GM19238 (cell line): ENCODE measurements at regions not wholly inside any gene's neighbourhood (a gene's known extent, or its start where the extent isn't known, plus 50 kb on each side); places are given as distances from the start of the nearest gene placed in this dataset.
"Not testable (repeated sequence)": the region's sequence is repeated elsewhere in the genome, so short reads cannot be mapped to it uniquely, and the experiment has no call there.

Source experiments
- DNase-seq: peaks from one replicate; pipeline ENCODE4 v3.0.0; 2011; ENCODE audit warnings: low spot score; ENCODE audit not compliant: insufficient read length

DNA sequence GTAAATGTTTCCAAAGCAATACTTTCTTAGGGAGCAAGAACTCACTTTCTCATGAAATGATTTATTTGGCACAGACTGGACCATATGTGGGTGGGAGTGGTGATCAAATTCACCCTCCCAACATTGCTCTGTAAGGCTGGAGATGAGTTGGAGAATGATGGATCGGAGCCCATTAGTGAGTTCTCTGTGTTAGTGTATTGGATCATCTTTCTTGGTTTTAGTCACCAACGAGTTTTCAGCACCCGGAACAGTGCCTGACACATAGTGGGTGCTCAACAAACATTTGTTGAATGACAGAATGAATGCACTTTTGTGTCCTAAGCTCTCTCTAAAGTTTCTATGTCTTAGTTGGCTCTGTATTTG, 104.5 kb upstream of the FAM20A start:
- no peak for DNase-seq

DNA sequence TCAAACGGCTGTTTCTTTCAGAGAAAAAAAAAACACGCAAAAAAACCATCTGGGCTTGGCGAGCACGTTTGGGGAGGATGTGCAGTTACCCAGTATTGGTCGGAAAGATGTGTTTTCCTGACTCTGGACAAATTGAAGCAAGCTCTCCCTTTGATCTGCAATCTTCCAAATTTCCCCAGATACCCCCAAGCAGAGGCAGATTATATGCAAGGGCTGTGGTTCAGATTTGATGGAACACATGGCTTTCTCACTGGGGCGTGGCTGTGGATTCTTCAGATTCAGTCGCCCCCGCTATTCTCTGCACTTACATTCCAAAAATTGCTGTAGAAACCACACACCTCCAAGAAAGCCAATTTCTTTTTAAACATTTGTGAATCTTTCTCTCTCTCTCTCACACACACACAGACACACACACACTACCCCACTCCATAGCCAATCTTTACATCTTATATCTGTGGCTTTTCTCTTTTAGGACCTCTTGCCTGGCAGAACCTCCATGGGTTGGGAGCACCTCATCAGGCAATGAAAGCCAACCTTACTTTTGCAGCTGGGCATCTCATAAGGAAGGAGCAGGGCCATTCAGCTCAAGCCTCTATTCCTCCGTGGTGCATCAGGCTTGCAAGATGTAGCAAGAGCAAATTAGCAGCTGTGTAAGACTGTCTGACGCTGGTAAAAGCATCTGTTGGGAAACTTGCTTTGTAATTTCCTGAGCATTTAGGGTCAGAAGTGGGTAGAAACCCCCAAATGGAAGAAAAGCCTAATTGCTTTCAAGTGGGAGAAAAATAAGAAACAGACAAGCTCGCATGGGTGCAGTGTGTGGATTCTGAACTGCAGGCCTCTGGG, 103.9 kb upstream of the FAM20A start:
- no peak for DNase-seq

DNA sequence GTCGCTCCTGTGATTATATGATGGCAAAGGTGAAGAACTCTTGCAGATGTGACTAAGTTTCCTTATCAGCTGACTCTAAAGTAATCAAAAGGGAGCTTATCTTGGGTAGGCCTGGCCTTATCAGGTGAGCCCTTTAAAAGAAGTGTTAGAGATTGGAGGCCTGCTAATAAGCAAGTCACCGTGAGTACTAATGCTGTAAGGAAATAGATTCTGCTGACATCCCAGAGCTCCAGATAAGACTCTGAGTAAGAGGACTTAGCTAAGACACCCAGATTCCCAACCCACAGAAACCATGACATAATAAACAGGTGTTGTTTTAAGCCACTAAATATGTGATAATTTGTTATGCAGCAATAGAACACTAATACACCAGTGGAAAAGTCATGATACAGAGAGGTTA, 99.9 kb upstream of the FAM20A start:
- no peak for DNase-seq

DNA sequence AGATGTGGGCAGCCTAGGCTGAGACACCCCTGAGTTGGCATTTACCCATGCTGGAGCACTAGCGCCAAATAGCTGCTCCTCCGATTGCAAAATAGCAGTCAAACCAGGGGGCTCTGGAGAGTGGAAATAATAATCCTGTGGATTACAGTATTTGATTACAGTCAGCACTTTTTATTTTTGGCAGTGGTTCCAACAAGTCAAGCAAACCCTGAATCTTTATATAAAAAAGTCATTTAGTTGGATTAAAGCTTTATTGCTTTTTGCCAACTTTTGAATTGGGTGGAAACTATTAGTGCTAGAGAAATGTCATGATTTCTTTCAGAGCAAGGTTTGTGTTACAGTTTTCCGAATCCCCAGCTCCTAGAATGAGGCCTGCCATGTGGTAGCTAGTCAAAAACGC, 99.3 kb upstream of the FAM20A start:
- no peak for DNase-seq

DNA sequence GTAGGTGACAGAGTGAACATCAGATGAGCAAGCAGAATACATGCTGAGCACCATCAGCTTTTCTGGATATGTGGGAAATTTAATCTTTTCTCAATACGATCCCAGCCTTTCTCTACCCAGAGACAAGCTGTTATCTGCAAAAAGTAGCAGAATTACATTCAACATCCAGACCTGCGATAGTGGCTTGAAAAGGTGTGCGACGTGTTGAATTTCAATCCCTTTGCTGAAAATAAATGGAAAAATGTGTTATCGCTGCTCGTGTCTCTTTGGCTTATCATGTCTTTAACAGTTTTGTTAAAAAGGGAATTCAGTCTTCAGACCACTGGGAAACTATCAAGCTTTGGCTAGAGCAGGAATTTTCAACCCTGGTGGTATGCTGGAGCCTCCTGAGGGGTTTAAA, 98.8 kb upstream of the FAM20A start:
- no peak for DNase-seq

DNA sequence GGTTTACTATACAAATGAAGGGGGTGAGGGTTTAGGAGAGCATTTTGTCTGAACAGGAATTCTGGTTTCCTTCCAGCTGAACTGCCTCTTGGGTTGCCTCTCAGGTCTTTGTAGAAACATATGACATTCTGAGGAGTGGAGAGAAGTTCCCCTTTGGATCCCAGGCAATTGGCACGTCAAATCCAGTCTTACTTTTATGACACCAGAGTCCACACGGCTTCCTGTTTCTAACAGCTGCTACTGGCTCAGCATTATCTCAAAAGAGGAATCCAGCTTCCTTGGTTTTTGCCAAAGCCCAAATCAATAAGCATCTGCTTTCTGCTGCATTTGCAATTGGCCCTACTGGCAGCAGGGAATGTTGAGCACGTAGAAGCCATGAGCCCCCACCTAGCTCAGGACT, 97.6 kb upstream of the FAM20A start:
- no peak for DNase-seq

DNA sequence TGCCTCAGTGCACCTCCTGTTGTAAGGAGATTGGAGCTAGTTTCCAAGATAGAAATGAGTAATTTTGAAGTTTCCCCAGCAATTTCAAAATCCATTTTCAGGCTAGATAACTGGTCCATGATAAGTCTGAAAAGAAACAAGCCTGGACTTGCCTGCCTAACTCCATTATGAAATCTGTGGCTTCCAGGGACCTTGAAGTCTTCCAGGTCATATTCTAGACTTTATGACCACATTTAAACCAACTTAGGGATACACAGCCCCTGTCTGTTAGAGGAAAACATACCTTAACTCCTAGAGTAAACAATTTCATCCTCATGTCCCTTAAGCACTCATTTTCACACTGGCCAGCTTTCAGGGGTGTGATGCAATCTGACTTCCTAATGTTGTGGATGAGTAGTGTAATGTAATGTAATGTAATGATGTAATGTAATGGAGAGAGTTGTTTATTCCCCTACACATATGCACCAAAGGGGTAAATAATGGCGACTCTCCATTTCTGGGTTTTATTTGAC, 96.7 kb upstream of the FAM20A start:
- no peak for DNase-seq

DNA sequence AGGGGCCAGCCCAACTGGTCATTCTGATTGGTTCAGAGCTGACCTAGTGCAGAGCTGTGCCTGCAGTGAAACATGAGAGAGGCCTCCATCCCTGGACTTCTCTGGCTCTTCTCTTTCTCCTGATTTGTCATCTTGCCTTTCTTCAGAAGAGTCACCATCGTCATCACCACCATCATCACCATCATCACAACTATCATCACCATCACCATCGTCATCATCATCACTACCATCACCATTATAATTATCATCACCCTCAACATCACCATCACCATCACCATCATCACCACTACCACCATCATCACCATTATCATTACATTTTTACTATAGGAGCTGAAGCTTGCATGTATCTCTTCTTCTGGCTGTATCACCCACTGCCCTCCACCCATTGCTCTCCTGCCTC, 94.5 kb upstream of the FAM20A start:
- DNase-seq, result no peak

DNA sequence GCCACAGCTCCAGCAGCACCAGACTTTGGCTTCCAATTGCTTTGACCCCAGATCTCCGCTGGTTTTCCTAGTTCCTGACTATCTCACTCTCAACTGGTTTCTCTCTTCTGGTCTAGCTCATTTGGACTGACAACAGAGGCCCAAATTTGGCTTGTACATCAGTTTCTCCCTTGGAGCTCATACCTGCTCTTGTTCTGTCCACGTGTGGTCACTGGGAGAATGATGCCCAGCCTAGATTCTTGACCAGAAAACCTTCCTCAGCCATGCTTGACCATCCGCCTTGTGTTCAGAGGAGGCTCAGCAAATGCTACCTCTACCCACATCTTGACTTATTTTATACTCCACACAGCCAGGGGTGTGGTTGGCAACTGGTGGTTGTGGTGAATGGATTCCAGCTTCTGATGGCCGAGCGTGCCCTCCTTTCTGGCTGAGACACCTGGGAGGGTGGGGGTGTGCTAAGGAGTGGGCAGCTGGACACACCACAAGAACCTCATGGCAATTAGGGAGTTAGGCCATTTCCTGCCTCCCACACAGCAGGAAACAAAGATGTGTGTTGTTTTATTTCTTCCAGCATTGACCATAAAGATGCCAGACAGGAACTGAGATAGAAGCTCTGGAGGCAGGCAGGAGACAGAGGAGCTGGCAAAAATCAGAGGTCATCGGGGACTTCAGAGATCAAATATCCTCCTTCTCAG, 93.8 kb upstream of the FAM20A start:
- DNase-seq, result no peak

DNA sequence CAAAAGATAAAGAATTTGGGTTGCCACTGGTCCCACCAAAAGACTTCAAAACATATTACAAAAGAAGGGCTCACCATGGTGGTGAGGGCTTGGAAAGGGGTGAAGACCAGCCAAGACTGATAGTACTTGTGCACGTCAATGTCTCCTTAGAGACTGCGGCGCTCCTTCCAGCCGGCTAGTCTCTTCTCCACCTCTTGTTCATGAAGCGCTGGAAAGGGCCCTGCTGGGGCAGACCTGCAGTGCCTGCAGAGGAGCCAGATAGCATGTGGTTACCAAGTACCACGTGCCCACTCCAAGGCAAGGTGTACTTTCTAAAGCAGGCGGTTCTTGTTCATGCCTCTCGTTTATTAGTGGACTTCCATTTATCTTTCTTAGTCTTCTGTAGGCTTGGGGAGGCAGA, 92.7 kb upstream of the FAM20A start:
- no peak for DNase-seq

DNA sequence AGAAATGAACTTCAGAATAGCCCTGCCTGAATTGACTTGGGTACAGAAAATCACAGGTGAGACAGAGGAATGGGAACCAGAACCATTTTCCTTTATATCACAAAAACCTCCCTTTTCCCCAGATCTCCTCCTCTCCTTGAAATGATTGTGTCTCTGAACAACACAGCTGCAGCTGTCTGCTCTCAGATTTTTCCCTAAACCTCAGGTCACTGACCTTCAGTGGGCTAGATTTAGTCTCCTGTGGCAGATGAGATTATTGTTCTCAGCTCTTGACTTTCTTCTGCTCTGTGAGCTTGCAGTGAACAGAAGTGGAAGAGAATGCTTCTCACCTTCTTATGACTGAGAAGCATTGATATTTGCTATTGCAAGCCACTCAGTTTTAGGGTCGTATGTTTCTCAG, 92.3 kb upstream of the FAM20A start:
- no peak for DNase-seq

DNA sequence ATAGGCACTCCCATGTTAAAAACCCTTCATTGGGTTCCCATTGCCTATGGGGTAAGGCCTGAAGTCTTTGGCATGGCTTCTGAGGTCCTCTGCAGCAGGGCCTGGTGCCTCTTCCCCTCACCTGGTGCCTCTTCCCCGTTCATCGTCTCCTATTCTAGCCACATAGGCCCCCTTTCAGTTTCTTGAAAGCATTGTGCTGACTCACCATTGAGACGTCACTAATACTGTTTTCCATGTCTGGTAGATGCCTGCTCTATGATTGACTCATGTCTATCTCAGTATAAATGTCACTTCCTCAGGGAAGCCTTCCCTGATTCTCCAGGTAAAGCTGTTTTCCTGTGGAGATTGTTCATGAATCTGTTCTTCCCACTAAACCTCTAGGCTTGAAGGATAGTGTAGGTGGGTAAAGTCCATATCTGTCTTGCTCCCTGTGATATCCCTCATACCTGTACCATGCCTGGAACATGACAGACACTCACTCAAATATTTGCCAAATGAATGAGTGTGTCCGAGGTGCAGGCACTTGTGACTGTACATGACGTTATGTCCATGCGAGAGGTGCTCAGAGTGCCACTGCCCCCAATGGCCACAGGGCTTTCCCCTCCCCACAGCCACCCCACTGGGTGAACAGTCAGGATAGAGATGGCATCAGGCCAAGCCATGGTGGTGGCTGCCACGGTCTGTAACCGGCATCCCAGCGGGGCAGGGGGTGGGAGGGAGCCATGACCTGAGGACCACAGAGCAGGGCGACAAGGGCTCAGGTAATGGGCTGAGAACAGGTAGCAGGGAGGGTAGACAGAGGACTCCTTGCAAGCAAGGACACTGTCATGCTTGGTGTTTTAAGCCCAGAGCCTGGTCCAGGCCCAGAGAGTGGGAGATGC, 85.2 kb upstream of the FAM20A start:
- no peak for DNase-seq

DNA sequence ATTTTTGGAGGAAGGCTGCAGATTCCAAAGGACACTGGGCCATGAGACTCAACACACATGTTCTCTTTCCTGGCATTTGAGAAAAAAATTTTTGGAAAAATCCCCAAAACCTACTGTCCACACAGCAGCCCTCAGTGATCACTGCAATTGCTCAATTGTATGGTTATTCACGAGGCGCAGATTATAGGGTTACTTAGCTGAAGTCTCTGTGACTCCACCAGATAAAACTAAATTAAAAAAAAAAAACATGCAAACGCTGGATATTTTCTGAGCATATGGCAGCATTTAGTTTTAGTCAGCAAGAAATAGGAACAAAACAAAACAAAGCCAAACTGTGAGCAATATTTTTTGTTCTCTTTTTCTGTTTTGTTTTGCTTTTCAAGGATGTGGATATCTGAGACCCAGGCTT, 83.8 kb upstream of the FAM20A start:
- no peak for DNase-seq

DNA sequence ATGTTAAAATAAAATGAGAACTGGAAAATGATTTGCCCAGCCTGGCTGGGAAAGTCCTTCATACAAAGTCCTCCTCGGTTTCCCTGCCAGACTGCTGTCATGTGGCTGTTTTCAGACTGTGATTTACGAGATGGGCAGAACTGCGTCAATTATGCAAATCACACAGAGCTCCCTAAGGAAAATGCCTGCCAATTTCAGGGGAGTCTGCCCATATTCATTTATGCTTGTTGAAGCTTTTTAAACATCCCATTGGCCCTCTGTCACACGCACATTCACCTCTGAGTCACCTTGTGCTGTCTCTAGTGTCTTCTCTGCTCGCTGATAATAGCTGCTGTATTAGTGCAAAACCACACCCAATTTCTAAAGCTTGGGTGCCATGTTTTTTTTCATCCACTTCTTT, 81.7 kb upstream of the FAM20A start:
- DNase-seq, result no peak

DNA sequence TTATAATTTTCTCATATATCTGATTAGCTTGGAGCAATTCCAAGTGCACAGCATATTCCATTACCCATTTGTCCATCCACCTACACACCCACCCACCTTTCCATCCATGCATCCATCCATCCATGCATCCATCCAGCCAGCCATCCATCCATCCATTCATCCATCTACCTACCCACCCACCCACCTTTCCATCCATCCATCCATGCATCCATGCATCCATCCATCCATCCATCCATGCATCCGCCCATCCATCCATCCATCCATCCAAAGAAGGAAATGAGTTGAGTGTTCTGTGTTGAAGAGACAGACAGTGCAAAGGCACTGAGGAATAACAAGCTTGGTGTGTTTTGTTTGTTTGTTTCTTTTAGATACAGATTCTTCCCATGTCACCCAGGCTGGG, 78.7 kb upstream of the FAM20A start:
- no peak for DNase-seq

DNA sequence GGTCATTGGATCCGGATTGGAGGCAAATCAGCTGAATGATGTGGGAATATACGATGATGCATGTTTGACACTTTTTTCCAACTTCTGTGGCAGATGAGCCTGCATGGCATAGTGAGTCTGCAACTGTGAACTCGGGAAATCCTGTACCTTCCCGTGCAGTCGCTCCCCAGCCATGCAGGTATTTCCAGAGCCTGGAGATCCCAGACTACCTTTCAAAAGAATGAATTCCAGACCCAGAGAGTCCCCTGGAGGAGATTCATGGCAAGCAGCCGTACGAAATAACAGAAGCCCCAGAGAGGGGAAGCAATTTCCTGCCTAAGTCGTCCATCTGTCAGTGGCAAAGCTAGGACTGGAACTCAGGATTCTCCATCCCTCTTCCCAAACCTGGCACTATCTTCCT, 75.7 kb upstream of the FAM20A start:
- no peak for DNase-seq

DNA sequence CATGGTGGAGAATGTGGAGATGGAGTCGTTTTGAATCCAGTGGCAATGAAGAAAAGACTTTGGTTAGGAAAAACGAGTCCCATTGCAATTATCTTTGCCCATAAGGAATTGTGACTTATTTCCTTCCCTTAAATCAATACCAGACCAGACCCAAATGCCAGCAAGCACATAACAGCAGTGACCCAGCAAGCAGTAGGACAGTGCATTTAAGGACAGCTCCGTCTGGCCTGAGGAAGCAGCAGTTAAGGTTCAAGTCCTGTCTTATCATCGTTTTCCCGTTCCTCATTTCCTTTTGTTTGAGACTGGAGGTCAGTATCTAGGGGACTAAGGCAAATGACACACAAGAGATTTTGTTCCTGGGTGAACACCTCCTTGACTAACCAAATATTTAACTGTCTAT, 74.6 kb upstream of the FAM20A start:
- no peak for DNase-seq

DNA sequence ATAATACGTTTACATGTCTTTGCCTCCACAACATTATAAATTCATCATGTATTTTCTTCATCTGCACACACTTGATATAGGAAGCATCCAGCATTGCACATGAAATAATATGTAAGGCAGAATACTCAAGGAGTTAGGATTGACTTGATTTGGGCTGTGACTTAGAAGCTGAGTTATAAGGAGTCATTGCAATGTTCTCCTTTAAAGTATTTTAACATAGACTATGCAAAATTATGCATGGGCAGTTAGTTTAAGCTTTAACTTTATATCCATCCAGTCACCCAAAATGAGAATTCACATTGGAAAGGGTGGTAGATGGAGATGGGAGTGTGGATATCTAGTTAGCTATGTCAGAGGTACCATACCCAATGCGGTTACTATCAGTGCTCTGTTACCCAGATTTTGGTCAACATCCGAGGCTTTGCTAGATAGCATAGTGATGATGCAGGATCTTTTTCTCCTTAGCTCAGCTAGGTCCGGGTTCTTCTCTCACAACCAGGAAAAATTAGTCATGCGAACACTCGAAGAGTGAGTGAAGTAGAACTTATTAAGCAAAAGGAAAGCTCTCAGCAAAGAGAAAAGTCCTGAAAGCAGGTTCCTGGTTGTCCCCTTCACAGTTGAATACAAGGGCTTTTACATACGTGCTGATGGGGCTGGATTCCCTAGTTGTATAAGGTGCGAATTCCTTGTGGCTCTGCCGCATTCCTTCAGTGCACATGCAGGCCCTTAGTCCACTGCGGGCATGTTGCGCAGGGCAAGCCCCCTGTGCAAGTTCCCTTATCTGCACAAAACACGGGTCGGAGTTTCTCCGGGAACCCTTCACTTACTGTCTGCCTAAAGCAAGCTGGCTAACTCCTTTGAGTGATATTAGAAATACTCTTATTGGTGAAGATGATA, 73.1 kb upstream of the FAM20A start:
- no peak for DNase-seq

DNA sequence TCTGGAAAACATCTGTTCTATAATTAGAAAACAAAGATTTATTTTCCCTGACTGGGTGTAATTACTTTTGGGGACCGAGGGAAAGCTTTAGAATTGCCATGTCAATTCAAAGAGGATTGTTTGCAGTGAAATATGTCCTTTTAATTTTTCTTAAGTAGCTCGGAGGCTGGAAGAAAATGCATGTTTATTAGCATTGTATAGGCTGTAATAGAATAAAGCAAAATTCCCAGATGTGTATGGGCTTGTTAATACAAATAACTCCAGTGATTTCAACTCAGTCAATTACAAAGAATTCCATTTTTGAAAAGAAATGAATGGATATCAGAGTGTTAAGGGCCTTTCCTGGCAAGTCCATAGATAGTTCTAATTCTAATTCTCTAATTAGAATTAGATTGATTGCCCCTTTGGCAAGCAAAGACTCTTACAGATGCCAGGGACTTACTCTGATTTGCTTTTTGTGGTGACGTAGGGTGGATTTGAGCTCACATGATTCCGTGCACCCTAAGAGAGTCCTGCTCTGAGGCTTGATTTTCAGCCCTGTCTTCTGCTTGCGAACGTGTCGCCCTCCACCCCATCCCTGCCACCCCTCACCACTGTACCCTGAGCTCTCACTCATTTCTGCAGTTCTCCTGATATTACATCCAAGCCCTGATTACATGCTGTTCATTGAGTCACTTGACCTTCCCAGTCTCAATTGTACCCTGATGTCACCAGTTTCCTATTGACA, 70.0 kb upstream of the FAM20A start:
- DNase-seq, result no peak

DNA sequence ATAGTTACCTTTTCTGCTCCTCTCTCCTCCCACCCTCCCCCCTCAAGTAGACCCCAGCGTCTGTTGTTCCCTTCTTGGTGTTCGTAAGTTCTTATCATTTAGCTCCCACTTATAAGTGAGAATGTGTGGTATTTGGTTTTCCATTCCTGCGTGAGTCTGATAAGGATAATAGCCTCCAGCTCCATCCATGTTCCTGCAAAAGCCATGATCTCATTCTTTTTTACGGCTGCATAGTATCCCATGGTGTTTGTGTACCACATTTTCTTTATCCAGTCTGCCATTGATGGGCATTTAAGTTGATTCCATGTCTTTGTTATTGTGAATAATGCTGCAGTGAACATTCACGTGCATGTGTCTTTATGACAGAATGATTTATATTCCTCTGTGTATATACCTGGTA, 65.3 kb upstream of the FAM20A start:
- DNase-seq, result not testable (repeated sequence)
